Inflammatory macrophage treated with lipopolysaccharide for 4 hours (primary cell): ENCODE measurements at regions not wholly inside any gene's neighbourhood (a gene's known extent, or its start where the extent isn't known, plus 50 kb on each side); places are given as distances from the start of the nearest gene placed in this dataset.
"Not testable (repeated sequence)": the region's sequence is repeated elsewhere in the genome, so short reads cannot be mapped to it uniquely, and the experiment has no call there.

Source experiments
- DNase-seq: peaks from one replicate; pipeline ENCODE4 v3.0.0-alpha.2; 2020

- not testable (repeated sequence) for DNase-seq
Measured at GRCh38 chr5:81823736-81824135, 72.8 kb upstream of the SSBP2 start.

- DNase-seq = peak; percentile 27
Measured at GRCh38 chr5:81820863-81821262, 70.0 kb upstream of the SSBP2 start.

- no peak for DNase-seq
Measured at GRCh38 chr5:81820318-81820636, 69.4 kb upstream of the SSBP2 start.

- no peak for DNase-seq
Measured at GRCh38 chr5:81819556-81820317, 68.8 kb upstream of the SSBP2 start.

- DNase-seq = no peak
Measured at GRCh38 chr5:81817980-81818379, 67.1 kb upstream of the SSBP2 start.

GRCh38 chr5:81817086-81817485 is 66.2 kb upstream of the SSBP2 start:
- no peak for DNase-seq

- DNase-seq = no peak
Measured at GRCh38 chr5:81815321-81815720, 64.4 kb upstream of the SSBP2 start.

GRCh38 chr5:81808106-81808505 is 57.2 kb upstream of the SSBP2 start:
- DNase-seq = no peak

- DNase-seq = no peak
Measured at GRCh38 chr5:81805086-81805485, 54.2 kb upstream of the SSBP2 start.

- DNase-seq = no peak
Measured at GRCh38 chr5:81803812-81804211, 52.9 kb upstream of the SSBP2 start.

- no peak for DNase-seq
Measured at GRCh38 chr5:81802625-81803024, 51.7 kb upstream of the SSBP2 start.

GRCh38 chr5:81802020-81802419 is 51.1 kb upstream of the SSBP2 start:
- no peak for DNase-seq

GRCh38 chr5:81800797-81801196 is 49.9 kb upstream of the SSBP2 start:
- DNase-seq = no peak
